Activated CD8-positive, alpha-beta memory T cell treated with anti-CD3 and anti-CD28 coated beads for 48 hours (primary cell): ENCODE measurements at regions not wholly inside any gene's neighbourhood (a gene's known extent, or its start where the extent isn't known, plus 50 kb on each side); places are given as distances from the start of the nearest gene placed in this dataset.
A peak's percentile ranks its signal among the peaks of the same experiment; 100 is the strongest.
"Not testable (repeated sequence)": the region's sequence is repeated elsewhere in the genome, so short reads cannot be mapped to it uniquely, and the experiment has no call there.

ENCODE experiments used
- DNase-seq, 3 experiments: peaks; one replicate each; pipeline ENCODE4 v3.0.0-alpha.2; 2020; ENCODE audit warnings: low read depth in 2 of 3, low spot score in 2 of 3

- not testable (repeated sequence) for DNase-seq
Observed at GRCh38 chrX:77127571-77127970, 319.6 kb upstream of the FGF16 start.

- DNase-seq: no peak
Observed at GRCh38 chrX:77143907-77144306, 303.3 kb upstream of the FGF16 start.

GRCh38 chrX:77160301-77160700 is 286.9 kb upstream of the FGF16 start:
- peak in 1 of 3 experiments; percentile 0 for DNase-seq

- DNase-seq: no peak
Observed at GRCh38 chrX:77162777-77163176, 284.4 kb upstream of the FGF16 start.

GRCh38 chrX:77167993-77168392 is 279.2 kb upstream of the FGF16 start:
- no peak for DNase-seq

GRCh38 chrX:77174680-77175519 is 272.3 kb upstream of the FGF16 start:
- DNase-seq: no peak

GRCh38 chrX:77200663-77201062 is 246.5 kb upstream of the FGF16 start:
- no peak for DNase-seq

- DNase-seq: no peak
Observed at GRCh38 chrX:77223046-77223445, 224.1 kb upstream of the FGF16 start.

GRCh38 chrX:77264490-77264889 is 182.7 kb upstream of the FGF16 start:
- DNase-seq: no peak

- no peak for DNase-seq
Observed at GRCh38 chrX:77275392-77275791, 171.8 kb upstream of the FGF16 start.

GRCh38 chrX:77276742-77277141 is 170.4 kb upstream of the FGF16 start:
- no peak for DNase-seq

GRCh38 chrX:77277911-77278310 is 169.3 kb upstream of the FGF16 start:
- DNase-seq: no peak

GRCh38 chrX:77279373-77279772 is 167.8 kb upstream of the FGF16 start:
- not testable (repeated sequence) for DNase-seq

- DNase-seq: no peak
Observed at GRCh38 chrX:77293331-77293995, 153.7 kb upstream of the FGF16 start.

- no peak for DNase-seq
Observed at GRCh38 chrX:77298296-77298695, 148.9 kb upstream of the FGF16 start.

- DNase-seq: no peak
Observed at GRCh38 chrX:77298790-77299189, 148.4 kb upstream of the FGF16 start.

- no peak for DNase-seq
Observed at GRCh38 chrX:77299549-77299948, 147.6 kb upstream of the FGF16 start.

- DNase-seq: no peak
Observed at GRCh38 chrX:77342004-77342403, 105.2 kb upstream of the FGF16 start.

GRCh38 chrX:77346859-77347258 is 100.3 kb upstream of the FGF16 start:
- no peak for DNase-seq

- no peak for DNase-seq
Observed at GRCh38 chrX:77347572-77347971, 99.6 kb upstream of the FGF16 start.

GRCh38 chrX:77389891-77390290 is 57.3 kb upstream of the FGF16 start:
- no peak for DNase-seq

GRCh38 chrX:77390365-77390764 is 56.8 kb upstream of the FGF16 start:
- not testable (repeated sequence) for DNase-seq

- no peak for DNase-seq
Observed at GRCh38 chrX:77396781-77397180, 50.4 kb upstream of the FGF16 start.
